Lung (tissue), 11 donors: ENCODE measurements at regions not wholly inside any gene's neighbourhood (a gene's known extent, or its start where the extent isn't known, plus 50 kb on each side); places are given as distances from the start of the nearest gene placed in this dataset.

Source experiments
- ATAC-seq: fragments of 200-7000 bp; cut with Tn5 transposase; one replicate; pipeline ENCODE4 v1.9.1; 2020; ENCODE audit warnings: moderate number of reproducible peaks; ENCODE audit not compliant: insufficient read depth, low FRiP score
- DNase-seq, 3 donors: peaks; one replicate each; pipeline ENCODE4 v3.0.0-alpha.2; 2013 to 2017
- H3K27ac ChIP-seq, 2 donors: one replicate each; pipeline ENCODE4 v1.5.1; 2013; ENCODE audit warnings: mild to moderate bottlenecking in 2 of 2, moderate library complexity in 2 of 2, control low read depth in 1 of 2, inconsistent platforms in 1 of 2, low read depth in 1 of 2, low read length in 1 of 2
- H3K27me3 ChIP-seq, 3 donors: one replicate each; pipeline ENCODE4 v1.5.1; 2013; ENCODE audit warnings: low read length in 2 of 3; ENCODE audit not compliant: control insufficient read depth in 3 of 3, insufficient read depth in 3 of 3
- H3K36me3 ChIP-seq, 4 donors: one replicate each; pipeline ENCODE4 v1.5.1; 2013; ENCODE audit warnings: low read length in 4 of 4, mild to moderate bottlenecking in 1 of 4, moderate library complexity in 1 of 4; ENCODE audit not compliant: control insufficient read depth in 4 of 4, insufficient read depth in 4 of 4
- H3K4me1 ChIP-seq, 5 donors: one replicate each; pipeline ENCODE4 v1.5.1; 2013; ENCODE audit warnings: low read length in 5 of 5, mild to moderate bottlenecking in 2 of 5, moderate library complexity in 1 of 5; ENCODE audit not compliant: control insufficient read depth in 5 of 5, insufficient read depth in 5 of 5
- H3K4me3 ChIP-seq: one replicate; pipeline ENCODE4 v1.5.1; 2013; ENCODE audit warnings: mild to moderate bottlenecking, control low read depth, moderate library complexity
- H3K9ac ChIP-seq, 2 donors: one replicate each; pipeline ENCODE4 v1.5.1; 2013; ENCODE audit warnings: low read length in 2 of 2, control low read depth in 1 of 2; ENCODE audit not compliant: insufficient read depth in 1 of 2
- H3K9me3 ChIP-seq, 4 donors: one replicate each; pipeline ENCODE4 v1.5.1; 2013; ENCODE audit warnings: low read length in 3 of 4, mild to moderate bottlenecking in 1 of 4, moderate library complexity in 1 of 4; ENCODE audit not compliant: control insufficient read depth in 4 of 4, insufficient read depth in 3 of 4
- CTCF ChIP-seq: IDR thresholded peaks from 2 replicates; pipeline ENCODE4 v1.5.1; 2012; ENCODE audit warnings: mild to moderate bottlenecking; ENCODE audit errors: control extremely low read depth, extremely low read depth
- WGBS, 2 donors: extraction: QIAGEN DNeasy Blood & Tissue Kit; methylation state at CpG; one replicate each; pipeline ENCODE4 v1.1.7; 2013; 5-methylcytosine and 5-hydroxymethylcytosine counted together
- donor health status: control.
- donor health status: control.
- donor health status: Bipolar disorder and iron deficiency.
- donor health status: healthy.
- donor health status: DM: yes; HTN: yes; CAD: no.

- H3K36me3 ChIP-seq: no peaks in the 10 kb centered on the region
- H3K27me3 ChIP-seq: no peaks in the 10 kb centered on the region
- H3K4me1 ChIP-seq: no peaks in the 10 kb centered on the region
- no peak overlapping the region for H3K27ac ChIP-seq
- H3K9ac ChIP-seq: no peak overlapping the region
- DNase-seq: no peak
- WGBS, 2 donors: 98 to 100% methylated on average over 1 of the region's 1 CpG
- peaks cover 0 to 2% (median 0%) of the 10 kb centered on the region in 4 donors for H3K9me3 ChIP-seq
- no peak for TF ChIP-seq CTCF
- ATAC-seq: no peak
- no peak overlapping the region for H3K4me3 ChIP-seq
These were observed 644.4 kb downstream of the CBLN4 start for GRCh38 chr20:55360895-55361294.

GRCh38 chr20:55354720-55355119 is 650.6 kb downstream of the CBLN4 start:
- Histone ChIP-seq H3K9me3 (peaks cover 0 to 2% (median 0%) of the 10 kb centered on the region in 4 donors), H3K9ac (no peak overlapping the region), H3K27ac (no peak overlapping the region), H3K36me3 (no peaks in the 10 kb centered on the region), H3K4me1 (peaks cover 0 to 6% (median 0%) of the 10 kb centered on the region in 5 donors), H3K27me3 (no peaks in the 10 kb centered on the region), H3K4me3 (no peak overlapping the region)
- DNase-seq (peak; percentile 41 to 76 (median 73)), ATAC-seq (no peak)
- no peak for TF ChIP-seq CTCF
- 23 to 43% methylated on average over 3 of the region's 3 CpGs for whole genome bisulfite sequencing, 2 donors

- Histone ChIP-seq H3K4me3 (no peak overlapping the region), H3K27me3 (no peaks in the 10 kb centered on the region), H3K9ac (no peak overlapping the region), H3K9me3 (peaks cover 0 to 2% (median 0%) of the 10 kb centered on the region in 4 donors), H3K27ac (no peak overlapping the region), H3K36me3 (no peaks in the 10 kb centered on the region), H3K4me1 (peaks cover 0 to 6% (median 0%) of the 10 kb centered on the region in 5 donors)
- DNase-seq (no peak), ATAC-seq (no peak)
- 84 to 92% methylated on average over 1 of the region's 1 CpG for WGBS, 2 donors
- TF ChIP-seq CTCF: no peak
These were observed 652.1 kb downstream of the CBLN4 start for GRCh38 chr20:55353206-55353605.

- 73 to 84% methylated on average over 5 of the region's 5 CpGs for WGBS, 2 donors
- H3K27ac ChIP-seq: no peak overlapping the region
- no peaks in the 10 kb centered on the region for H3K9me3 ChIP-seq
- H3K36me3 ChIP-seq: no peaks in the 10 kb centered on the region
- no peaks in the 10 kb centered on the region for H3K4me1 ChIP-seq
- H3K4me3 ChIP-seq: no peak overlapping the region
- DNase-seq (no peak), ATAC-seq (no peak)
- no peak overlapping the region for H3K9ac ChIP-seq
- no peaks in the 10 kb centered on the region for H3K27me3 ChIP-seq
- TF ChIP-seq CTCF: no peak
These were observed 657.1 kb downstream of the CBLN4 start for GRCh38 chr20:55348223-55348622.
